Endothelial cell of umbilical vein (primary cell): ENCODE measurements at regions not wholly inside any gene's neighbourhood (a gene's known extent, or its start where the extent isn't known, plus 50 kb on each side); places are given as distances from the start of the nearest gene placed in this dataset.

Source experiments
- BruUV-seq: library from RNA; stranded (reverse); fragments of 400-500 nt; replicated peaks from 2 replicates; lab custom pipeline; 2021; lab: Mats Ljungman, UMichigan
- CTCF ChIA-PET: fragments of 300-600, 350-600 bp; sonication (Branson Sonifier 250); formaldehyde crosslinking; loops from one replicate; lab custom pipeline; 2021; ENCODE audit warnings: antibody characterized with exemption, inconsistent platforms; lab: Charles Lee
- POLR2A ChIA-PET: fragments of 300-600, 350-600 bp; sonication (Branson Sonifier 250); formaldehyde crosslinking; loops from one replicate; lab custom pipeline; 2021; ENCODE audit warnings: antibody characterized with exemption, inconsistent platforms; lab: Charles Lee
- DNase-seq: peaks from one replicate; pipeline ENCODE4 v3.0.0-alpha.2; 2011; ENCODE audit warnings: low read depth, low spot score
- FAIRE-seq: peaks from 2 replicates; lab custom pipeline; 2011; peaks lifted over from hg19 to GRCh38; lab: Jason Lieb, UNC
- H2AFZ ChIP-seq: 2 replicates; pipeline ENCODE4 v1.6.0; 2012; ENCODE audit warnings: low read depth, low read length, control low read depth, inconsistent platforms
- H3K27ac ChIP-seq: 2 replicates; pipeline ENCODE4 v1.5.1; 2011; ENCODE audit warnings: low read depth, mild to moderate bottlenecking, control low read depth, low read length, moderate library complexity; ENCODE audit not compliant: insufficient read depth
- H3K27me3 ChIP-seq, 2 experiments: 2 replicates each; pipeline versions ENCODE4 v1.6.0 to v1.6.1; 2011; ENCODE audit warnings: low read length in 2 of 2, mixed read lengths in 1 of 2; ENCODE audit not compliant: control insufficient read depth in 2 of 2, insufficient read depth in 2 of 2
- H3K36me3 ChIP-seq, 2 experiments: 2 replicates in 1 of 2; 3 replicates in 1 of 2; pipeline ENCODE4 v1.5.1; 2011; ENCODE audit warnings: low read length in 2 of 2, mild to moderate bottlenecking in 1 of 2, moderate library complexity in 1 of 2; ENCODE audit not compliant: control insufficient read depth in 2 of 2, insufficient read depth in 2 of 2; ENCODE audit errors: extremely low read depth in 1 of 2
- H3K4me1 ChIP-seq: 3 replicates; pipeline ENCODE4 v1.5.1; 2011; ENCODE audit warnings: mild to moderate bottlenecking, low read length; ENCODE audit not compliant: control insufficient read depth, insufficient read depth; ENCODE audit errors: extremely low read depth
- H3K4me2 ChIP-seq: 2 replicates; pipeline ENCODE4 v1.6.1; 2011; ENCODE audit warnings: low read length, control low read depth, mixed read lengths; ENCODE audit not compliant: insufficient read depth
- H3K4me3 ChIP-seq, 3 experiments: fragments of 200-600 bp in 1 of 3; sonication (generic), shearing (Covaris generic) in 1 of 3; replicated peaks in 1 of 3; 2 replicates each; pipeline ENCODE4 v1.5.1; 2011 to 2016; ENCODE audit warnings: control low read depth in 3 of 3, low read length in 3 of 3, mild to moderate bottlenecking in 2 of 3, inconsistent platforms in 1 of 3, low read depth in 1 of 3, moderate library complexity in 1 of 3; ENCODE audit not compliant: insufficient read depth in 1 of 3
- H3K79me2 ChIP-seq: 2 replicates; pipeline ENCODE4 v1.6.0; 2012; ENCODE audit warnings: low read length, inconsistent platforms; ENCODE audit not compliant: control insufficient read depth, insufficient read depth
- H3K9ac ChIP-seq: replicated peaks from 2 replicates; pipeline ENCODE3; 2011; ENCODE audit warnings: low read length, control low read depth; ENCODE audit not compliant: insufficient read depth; ENCODE audit errors: extremely low read depth
- H3K9me1 ChIP-seq: replicated peaks from 3 replicates; pipeline ENCODE4 v1.6.0; 2011; ENCODE audit warnings: mild to moderate bottlenecking, low read length; ENCODE audit not compliant: control insufficient read depth, insufficient read depth; ENCODE audit errors: extremely low read depth
- H3K9me3 ChIP-seq: replicated peaks from 2 replicates; pipeline ENCODE4 v1.5.1; 2012; ENCODE audit warnings: low read length, inconsistent platforms; ENCODE audit not compliant: control insufficient read depth, insufficient read depth
- H4K20me1 ChIP-seq: replicated peaks from 2 replicates; pipeline ENCODE3; 2011; ENCODE audit warnings: mild to moderate bottlenecking, low read length; ENCODE audit not compliant: control insufficient read depth, insufficient read depth; ENCODE audit errors: extremely low read depth
- EZH2 ChIP-seq: IDR thresholded peaks from 2 replicates; pipeline ENCODE4 v1.6.1; 2012; ENCODE audit warnings: borderline replicate concordance, low read depth, mild to moderate bottlenecking, moderate library complexity, low read length, inconsistent platforms; ENCODE audit not compliant: severe bottlenecking
- FOS ChIP-seq: IDR thresholded peaks from 2 replicates; pipeline ENCODE4 v1.6.1; 2011; ENCODE audit warnings: mild to moderate bottlenecking, low read length, moderate library complexity, borderline replicate concordance; ENCODE audit not compliant: insufficient read depth
- GATA2 ChIP-seq: IDR thresholded peaks from 2 replicates; pipeline ENCODE4 v1.7.0; 2011; ENCODE audit warnings: low read depth, mild to moderate bottlenecking, moderate library complexity, mixed read lengths, low read length; ENCODE audit not compliant: insufficient read length, insufficient read depth
- JUN ChIP-seq: IDR thresholded peaks from 2 replicates; pipeline ENCODE4 v1.6.1; 2011; ENCODE audit warnings: borderline replicate concordance, low read depth; ENCODE audit not compliant: insufficient read length, insufficient read depth
- MYC ChIP-seq: IDR thresholded peaks from one replicate; pipeline ENCODE4 v1.6.1; 2011; ENCODE audit warnings: mild to moderate bottlenecking, low read depth, low read length
- POLR2A ChIP-seq: IDR thresholded peaks from 2 replicates; pipeline ENCODE4 v1.6.1; 2012; ENCODE audit warnings: low read depth, mild to moderate bottlenecking, control low read depth, low read length
- POLR2AphosphoS5 ChIP-seq: IDR thresholded peaks from 2 replicates; pipeline ENCODE4 v1.6.1; 2012; ENCODE audit warnings: low read depth, mild to moderate bottlenecking, control low read depth, low read length, moderate library complexity; ENCODE audit not compliant: insufficient read depth
- dilution Hi-C: fragments of 300-500 bp; cut with MboI; formaldehyde crosslinking; loops from one replicate; pipeline ENCODE4 v1.15.0; 2019; ENCODE audit warnings: low sequenced_read_pairs; ENCODE audit not compliant: extremely low pct_ligation_motif_present
- intact Hi-C: fragments of 100-400 bp; cut with micrococcal nuclease; formaldehyde crosslinking; loops from one replicate; pipeline ENCODE4 v1.10.0; 2022
- TF ChIP-seq, protein P1 (sequence below): IDR thresholded peaks from 2 replicates; pipeline ENCODE4 v1.6.1; 2011; ENCODE audit not compliant: insufficient read depth, insufficient read length
- TF ChIP-seq, protein P2 (sequence below), 2 donors: IDR thresholded peaks; 1 replicate in 1 of 2; 2 replicates in 1 of 2; pipeline ENCODE4 v1.5.1; 2011; ENCODE audit warnings: low read length in 2 of 2, mild to moderate bottlenecking in 2 of 2, moderate library complexity in 2 of 2, control low read depth in 1 of 2, inconsistent platforms in 1 of 2, low read depth in 1 of 2; ENCODE audit not compliant: insufficient read depth in 1 of 2; ENCODE audit errors: extremely low read depth in 1 of 2

DNA sequence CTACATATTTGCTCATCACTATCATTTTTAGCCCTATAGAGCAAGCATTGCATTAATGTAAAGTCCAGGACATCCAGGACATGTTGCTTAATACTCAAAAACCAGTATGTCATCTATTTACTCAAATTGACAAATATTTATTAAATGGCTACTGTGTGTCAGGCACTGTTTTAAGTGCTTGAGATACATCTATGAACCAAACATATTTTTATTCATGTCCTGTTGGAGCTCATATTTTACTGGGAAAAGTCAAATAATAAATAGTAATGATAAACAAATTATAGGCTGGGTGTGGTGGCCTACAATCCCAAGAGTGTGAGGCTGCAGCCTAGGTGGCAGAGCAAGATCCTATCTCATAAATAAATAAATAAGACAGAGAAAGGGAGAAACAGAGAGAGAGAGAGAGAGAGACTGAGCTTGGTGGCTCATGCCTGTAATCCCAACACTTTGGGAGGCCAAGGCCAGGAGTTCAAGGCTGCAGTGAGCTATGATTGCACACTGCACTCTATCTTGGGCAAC is 227.9 kb downstream of the GJA1 start:
- intact Hi-C loops (no loop called here), dilution Hi-C loops (loop anchor here (10.0 kb wide), 1 partner anchor 229 kb away; the partner anchor contains the start of gene GJA1)
- H3K4me1 ChIP-seq: peaks cover 18% of the 10 kb centered on the region
- FAIRE-seq (no peak), DNase-seq (no peak)
- H3K27ac ChIP-seq: no peak overlapping the region
- ChIA-PET POLR2A (interaction anchor here (0.7 kb wide), 1 partner anchor 176 kb away, joined by 3 read pairs; no protein-coding TSS in a partner anchor), CTCF (no interaction called here)
- H3K9me3 ChIP-seq: no peaks in the 10 kb centered on the region
- no peaks in the 10 kb centered on the region for H3K9me1 ChIP-seq
- no TSS peak for BruUV-seq
- no peak overlapping the region for H3K9ac ChIP-seq
- no peak overlapping the region for H2AFZ ChIP-seq
- TF ChIP-seq POLR2AphosphoS5 (no peak), MYC (no peak), EZH2 (no peak), GATA2 (no peak), POLR2A (no peak), FOS (no peak), JUN (no peak)
- TF ChIP-seq, protein P1, sequence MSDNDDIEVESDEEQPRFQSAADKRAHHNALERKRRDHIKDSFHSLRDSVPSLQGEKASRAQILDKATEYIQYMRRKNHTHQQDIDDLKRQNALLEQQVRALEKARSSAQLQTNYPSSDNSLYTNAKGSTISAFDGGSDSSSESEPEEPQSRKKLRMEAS: no peak
- TF ChIP-seq, protein P2, sequence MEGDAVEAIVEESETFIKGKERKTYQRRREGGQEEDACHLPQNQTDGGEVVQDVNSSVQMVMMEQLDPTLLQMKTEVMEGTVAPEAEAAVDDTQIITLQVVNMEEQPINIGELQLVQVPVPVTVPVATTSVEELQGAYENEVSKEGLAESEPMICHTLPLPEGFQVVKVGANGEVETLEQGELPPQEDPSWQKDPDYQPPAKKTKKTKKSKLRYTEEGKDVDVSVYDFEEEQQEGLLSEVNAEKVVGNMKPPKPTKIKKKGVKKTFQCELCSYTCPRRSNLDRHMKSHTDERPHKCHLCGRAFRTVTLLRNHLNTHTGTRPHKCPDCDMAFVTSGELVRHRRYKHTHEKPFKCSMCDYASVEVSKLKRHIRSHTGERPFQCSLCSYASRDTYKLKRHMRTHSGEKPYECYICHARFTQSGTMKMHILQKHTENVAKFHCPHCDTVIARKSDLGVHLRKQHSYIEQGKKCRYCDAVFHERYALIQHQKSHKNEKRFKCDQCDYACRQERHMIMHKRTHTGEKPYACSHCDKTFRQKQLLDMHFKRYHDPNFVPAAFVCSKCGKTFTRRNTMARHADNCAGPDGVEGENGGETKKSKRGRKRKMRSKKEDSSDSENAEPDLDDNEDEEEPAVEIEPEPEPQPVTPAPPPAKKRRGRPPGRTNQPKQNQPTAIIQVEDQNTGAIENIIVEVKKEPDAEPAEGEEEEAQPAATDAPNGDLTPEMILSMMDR (IDR thresholded peaks at IDR 0.05; ENCODE audit: extremely low read depth in 1 of 2, insufficient read depth in 1 of 2, low read depth in 1 of 2, low read length in 2 of 2): no peak
- H3K27me3 ChIP-seq: no peaks in the 10 kb centered on the region
- no peak overlapping the region for H3K4me3 ChIP-seq
- no peaks in the 10 kb centered on the region for H3K79me2 ChIP-seq
- no peaks in the 10 kb centered on the region for H4K20me1 ChIP-seq
- H3K36me3 ChIP-seq: no peaks in the 10 kb centered on the region
- no peak overlapping the region for H3K4me2 ChIP-seq
